Cerebellar nuclear complex (tissue), 1 donor: ENCODE measurements at regions not wholly inside any gene's neighbourhood (a gene's known extent, or its start where the extent isn't known, plus 50 kb on each side); places are given as distances from the start of the nearest gene placed in this dataset.

Experiments used
- DNase-seq, 2 experiments: peaks; one replicate each; lab custom pipeline; 2025; lab: John Stamatoyannopoulos, UW

GRCh38 chr2:217274578-217274977, 414.7 kb upstream of the TNP1 start:
- DNase-seq, result no peak

DNA sequence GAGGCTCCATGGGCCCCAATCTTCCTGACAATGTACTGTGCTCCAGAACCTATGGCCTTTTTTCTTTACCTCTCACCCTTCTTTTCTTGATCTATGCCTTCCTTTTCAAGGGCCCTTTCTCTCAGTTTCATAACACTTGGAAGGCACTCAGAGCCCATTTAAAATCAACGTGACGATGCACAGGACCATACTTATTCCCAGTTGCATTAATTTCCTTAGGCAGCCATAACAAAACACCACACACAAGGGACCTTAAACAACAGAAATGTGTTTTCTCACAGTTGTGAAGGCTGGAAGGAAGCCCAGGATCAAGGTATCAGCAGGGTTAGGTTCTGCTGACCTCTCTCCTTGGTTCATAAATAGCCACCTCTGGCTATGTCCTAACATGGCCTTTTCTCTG, 414.0 kb upstream of the TNP1 start:
- DNase-seq, result no peak

- no peak for DNase-seq
Measured at GRCh38 chr2:217273162-217273561, 413.3 kb upstream of the TNP1 start.

GRCh38 chr2:217271813-217272212, 411.9 kb upstream of the TNP1 start:
- no peak for DNase-seq

DNA sequence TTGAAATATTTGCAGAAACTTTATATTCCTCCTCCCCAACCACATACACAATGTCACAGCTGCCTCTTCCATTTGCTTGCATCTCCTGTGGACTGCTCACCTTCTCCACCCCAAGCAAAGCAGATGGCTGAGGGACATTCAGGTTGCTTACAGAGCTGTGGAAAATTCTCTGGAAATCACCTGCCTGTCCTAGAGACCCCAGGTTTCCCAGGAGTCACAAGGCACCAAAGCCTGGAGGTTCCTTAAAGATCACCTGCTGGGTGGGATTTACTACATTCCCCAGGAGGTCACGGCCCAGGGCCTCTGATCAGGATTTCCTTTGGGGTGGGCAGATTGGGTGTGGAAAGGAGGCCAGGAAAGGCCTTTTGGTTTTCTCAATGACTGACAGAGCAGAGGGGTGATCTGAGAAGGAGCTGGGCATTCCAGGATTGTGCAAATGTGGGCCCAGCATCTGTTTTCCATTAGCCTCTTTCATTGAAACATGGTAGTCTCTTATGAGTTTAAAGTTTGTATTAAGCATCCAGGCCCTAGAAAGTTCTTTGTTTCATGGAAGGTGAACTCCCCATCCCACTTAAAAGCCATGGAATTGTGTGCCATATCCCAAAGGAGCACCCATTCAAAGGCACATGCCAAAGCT, 410.7 kb upstream of the TNP1 start:
- DNase-seq, result no peak

DNA sequence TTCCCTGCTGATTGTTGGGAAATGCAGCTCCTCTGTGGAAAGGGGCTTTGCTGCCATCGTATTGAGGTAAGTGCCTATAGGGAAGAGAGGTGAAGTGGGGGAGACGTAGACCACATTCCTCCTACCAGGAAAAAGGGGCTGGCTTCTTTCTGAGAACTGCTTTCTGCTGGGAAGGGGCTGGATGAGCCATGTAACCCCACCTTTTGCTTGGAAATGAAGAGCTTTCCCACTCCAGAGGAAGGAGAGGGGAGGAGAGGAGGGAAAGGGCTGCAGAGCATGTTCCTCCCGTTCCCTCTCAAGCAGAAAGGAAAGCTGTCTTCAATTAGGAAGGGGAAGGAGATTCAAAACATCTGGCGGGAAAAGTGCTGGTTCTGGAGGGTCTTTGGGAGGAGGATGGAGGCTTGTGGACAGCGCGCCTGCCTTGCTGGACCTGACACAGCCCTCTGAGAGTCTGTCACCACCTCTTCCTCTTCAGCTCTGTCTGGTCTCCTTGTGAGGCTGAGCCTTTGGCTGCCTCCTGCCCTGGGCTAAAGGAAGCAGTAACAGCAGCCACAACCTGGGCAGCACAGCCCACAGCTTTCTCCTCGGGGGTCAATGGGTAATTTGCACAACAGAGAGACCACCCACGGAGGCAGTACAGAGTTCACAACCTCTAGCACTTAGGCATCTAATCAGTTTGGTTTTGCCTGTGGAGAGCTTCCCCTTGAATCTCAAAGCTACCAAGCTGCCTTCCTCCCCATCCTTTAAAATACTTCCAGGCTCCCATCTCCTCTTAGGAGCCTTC, 410.0 kb upstream of the TNP1 start:
- no peak for DNase-seq

- DNase-seq, result no peak
Measured at GRCh38 chr2:217268978-217269377, 409.1 kb upstream of the TNP1 start.

DNA sequence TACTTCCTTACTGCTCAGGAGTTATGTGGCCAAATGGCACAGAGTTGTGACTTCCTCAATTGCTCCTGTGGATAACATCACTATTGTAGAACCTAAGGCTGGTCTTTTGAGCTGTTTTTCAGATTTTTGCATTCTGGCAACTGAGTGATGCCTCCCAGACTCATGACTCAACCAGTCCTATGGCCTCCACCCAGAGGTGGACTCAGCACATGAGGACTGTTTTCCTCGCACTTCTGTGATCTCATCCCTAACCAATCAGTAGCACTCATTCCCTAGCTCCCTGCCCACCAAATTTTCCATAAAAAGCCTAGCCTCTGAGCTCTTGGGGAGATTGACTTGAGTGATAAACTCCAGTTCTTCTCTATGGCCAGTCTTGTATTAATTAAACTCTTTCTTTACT, 407.9 kb upstream of the TNP1 start:
- DNase-seq, result no peak

- DNase-seq, result no peak
Measured at GRCh38 chr2:217263756-217264155, 403.9 kb upstream of the TNP1 start.

DNA sequence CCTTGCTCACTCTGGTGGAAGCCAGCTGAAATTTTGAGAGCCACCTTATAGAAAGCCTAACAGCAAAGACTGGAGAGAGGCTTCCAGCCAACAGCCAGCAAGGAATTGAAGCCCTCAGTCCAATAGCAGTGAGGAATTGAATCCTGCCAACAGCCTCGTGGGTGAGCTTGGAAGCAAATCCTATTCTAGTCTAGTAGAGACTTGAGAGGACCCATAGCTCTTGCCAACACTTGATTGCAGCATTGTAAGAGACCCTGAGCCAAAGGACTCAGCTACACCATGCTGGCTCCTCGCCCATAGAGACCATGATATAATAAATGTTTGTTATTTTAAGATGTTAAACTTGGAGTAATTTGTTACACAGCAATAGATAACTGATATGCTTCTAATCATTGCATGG, 403.0 kb upstream of the TNP1 start:
- DNase-seq, result no peak

DNA sequence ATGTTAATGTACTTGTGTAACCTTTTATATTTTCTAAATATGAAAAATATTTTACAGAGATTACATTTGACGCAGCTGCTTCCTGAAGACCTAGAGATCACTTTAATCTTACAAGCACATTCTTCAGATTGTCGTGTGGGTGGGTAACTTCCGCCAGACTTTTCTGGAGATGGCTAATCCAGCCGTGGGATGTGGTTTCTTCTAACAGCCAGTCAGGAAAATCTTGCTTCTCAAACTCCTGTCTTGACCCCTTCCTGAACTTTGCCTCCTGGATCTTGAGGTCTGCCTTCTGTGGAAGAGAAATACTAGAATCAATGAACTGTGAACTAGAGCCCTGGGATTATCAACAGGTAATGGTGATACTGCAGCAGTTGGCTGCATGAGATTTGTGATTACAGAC, 401.6 kb upstream of the TNP1 start:
- no peak for DNase-seq

GRCh38 chr2:217260441-217261115, 400.7 kb upstream of the TNP1 start:
- DNase-seq, result no peak

- no peak for DNase-seq
Measured at GRCh38 chr2:217258170-217258569, 398.3 kb upstream of the TNP1 start.

GRCh38 chr2:217256251-217256650, 396.4 kb upstream of the TNP1 start:
- DNase-seq, result no peak

GRCh38 chr2:217254111-217254510, 394.2 kb upstream of the TNP1 start:
- DNase-seq, result no peak

DNA sequence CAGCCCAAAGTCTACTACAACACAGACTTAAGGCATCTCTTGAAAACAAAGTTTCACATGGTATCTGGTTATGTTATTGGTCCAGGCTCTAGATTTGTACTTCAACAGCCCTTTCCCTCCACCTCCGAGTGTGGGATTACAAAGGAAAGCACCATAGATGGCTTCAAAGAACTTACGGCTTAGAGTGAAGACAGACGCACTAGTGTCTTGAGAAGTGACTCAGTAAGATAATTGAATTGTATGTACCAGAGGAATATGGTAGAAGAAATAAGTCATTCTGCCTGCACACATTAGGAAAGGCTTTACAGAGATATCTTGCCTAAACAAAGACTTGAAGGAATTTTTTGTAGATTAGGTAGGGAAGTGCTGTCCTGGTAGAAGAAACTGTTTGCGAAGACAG, 392.3 kb upstream of the TNP1 start:
- no peak for DNase-seq

- DNase-seq, result no peak
Measured at GRCh38 chr2:217250013-217250524, 390.2 kb upstream of the TNP1 start.

DNA sequence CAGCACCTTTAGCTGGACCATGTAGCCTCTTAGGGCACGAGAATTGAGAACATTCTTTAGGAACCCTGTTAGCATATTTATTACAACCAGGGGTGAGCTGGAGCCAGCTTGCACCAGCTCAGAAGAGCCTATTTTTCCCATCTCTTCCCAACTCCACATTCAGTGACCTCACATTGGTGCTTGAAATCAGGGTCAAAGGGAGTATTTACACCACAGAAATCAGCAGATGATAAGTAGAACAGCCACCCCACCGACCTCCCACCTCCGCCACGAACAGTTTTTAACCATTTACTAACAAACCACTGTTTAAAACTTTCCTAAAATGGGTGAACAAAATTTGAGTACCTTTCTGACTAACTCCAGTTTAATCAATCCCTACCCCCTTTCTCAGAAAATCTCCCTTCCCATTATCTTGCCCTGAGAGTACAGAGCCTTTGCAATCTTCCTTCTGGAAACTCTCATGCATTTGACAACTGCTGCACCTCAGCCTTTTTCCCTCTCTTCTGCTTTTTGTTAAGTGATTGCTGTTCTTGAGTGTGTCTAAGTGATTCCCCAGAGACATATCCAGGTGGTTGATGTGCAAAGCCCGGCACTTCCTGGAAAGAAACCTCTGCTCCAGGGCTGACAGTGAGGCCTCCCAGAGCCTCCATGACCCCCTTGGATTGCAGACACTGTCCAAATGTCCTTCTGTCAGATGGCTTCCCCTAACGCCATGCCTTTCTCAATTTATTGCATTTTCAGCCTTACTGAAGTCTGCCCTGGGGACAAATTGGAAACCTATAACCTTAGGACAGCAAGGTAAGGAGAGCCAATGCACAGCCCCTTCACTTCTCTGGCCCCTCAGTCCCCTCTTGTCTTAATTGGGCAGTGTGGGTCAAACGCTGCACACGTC, 389.5 kb upstream of the TNP1 start:
- no peak for DNase-seq

DNA sequence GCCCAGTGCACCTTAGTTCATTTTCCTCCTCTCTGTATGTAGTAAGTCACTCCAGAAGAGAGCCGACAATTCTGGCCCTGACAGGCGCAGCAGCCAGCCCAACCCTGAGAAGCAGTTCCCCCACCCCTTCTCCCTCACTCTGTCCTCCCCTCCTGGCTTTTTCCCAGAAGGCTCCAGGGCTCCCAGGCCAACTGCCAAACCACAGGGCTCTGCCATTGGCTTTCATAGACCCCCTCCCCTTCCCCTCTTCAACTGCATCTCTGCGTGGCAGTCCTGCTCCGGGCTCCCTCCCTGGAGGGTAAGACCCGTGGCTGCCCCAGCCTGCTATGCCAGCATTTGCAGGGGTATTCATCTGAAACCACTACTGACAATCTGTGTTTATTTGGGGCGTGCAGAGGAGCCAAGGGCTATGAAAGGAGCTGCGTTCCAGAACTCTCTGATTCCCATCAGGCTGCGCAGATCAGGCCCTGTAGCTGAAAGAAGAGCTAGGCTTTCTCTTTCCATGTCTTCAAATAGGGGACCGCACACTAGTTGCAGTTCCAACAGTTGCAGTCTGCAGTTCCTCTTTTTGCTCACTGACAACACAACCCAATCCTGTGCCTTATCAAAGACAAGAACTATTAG, 388.6 kb upstream of the TNP1 start:
- no peak for DNase-seq

DNA sequence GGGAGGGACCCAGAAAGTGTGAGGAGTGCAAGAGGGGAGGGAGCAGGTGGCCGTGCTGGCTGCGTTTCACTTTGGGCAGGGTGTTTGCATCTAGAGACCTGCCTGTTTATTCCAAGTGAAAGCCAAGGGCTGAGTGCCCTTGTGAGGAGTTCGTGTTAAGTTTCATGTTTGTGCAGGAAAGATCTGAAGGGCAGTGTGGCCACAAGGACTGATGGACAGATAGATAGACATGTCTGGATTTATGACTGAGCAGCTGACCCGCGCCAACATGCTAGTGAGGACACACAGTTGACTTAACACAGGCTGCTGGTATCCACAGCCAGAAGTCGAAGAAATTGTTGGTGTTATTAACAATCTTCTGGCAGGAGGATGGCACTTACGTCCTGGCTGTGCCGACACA, 387.6 kb upstream of the TNP1 start:
- no peak for DNase-seq

GRCh38 chr2:217246108-217246507, 386.2 kb upstream of the TNP1 start:
- no peak for DNase-seq

- DNase-seq, result no peak
Measured at GRCh38 chr2:217244815-217245214, 385.0 kb upstream of the TNP1 start.
